AG04449 (cell line): ENCODE measurements at regions not wholly inside any gene's neighbourhood (a gene's known extent, or its start where the extent isn't known, plus 50 kb on each side); places are given as distances from the start of the nearest gene placed in this dataset.

Source experiments
- CTCF ChIA-PET: fragments of 350-600 bp; formaldehyde crosslinking; extraction: SDS; loops from one replicate; lab custom pipeline; 2021; ENCODE audit warnings: antibody characterized with exemption; lab: Yijun Ruan, JAX
- POLR2A ChIA-PET: fragments of 400-600, 350-600 bp; formaldehyde crosslinking; extraction: SDS; loops from one replicate; lab custom pipeline; 2020; ENCODE audit warnings: antibody characterized with exemption, inconsistent platforms; lab: Yijun Ruan, JAX
- DNase-seq: peaks from one replicate; pipeline ENCODE4 v3.0.0-alpha.2; 2010; ENCODE audit warnings: low read depth, low spot score
- H3K4me3 ChIP-seq: 2 replicates; pipeline ENCODE4 v1.5.1; 2011; ENCODE audit warnings: low read depth, mild to moderate bottlenecking, control low read depth, low read length
- CTCF ChIP-seq: IDR thresholded peaks from one replicate; pipeline ENCODE4 v1.5.1; 2011; ENCODE audit warnings: mild to moderate bottlenecking, moderate library complexity, low read length, control low read depth, inconsistent platforms; ENCODE audit not compliant: insufficient read depth; ENCODE audit errors: missing control alignments

GRCh38 chr12:69106482-69107118 lies 132.8 kb upstream of the CPSF6 start:
- ChIA-PET CTCF (interaction anchor here (0.6 kb wide), 1 partner anchor 790 kb away, joined by 3 read pairs; no protein-coding TSS in a partner anchor), POLR2A (no interaction called here)
- TF ChIP-seq CTCF: no peak
- no peak for DNase-seq
- no peak overlapping the region for H3K4me3 ChIP-seq

- ChIA-PET CTCF (interaction anchor here (0.9 to 1.2 kb wide), 2 partner anchors 24 to 38 kb away, joined by 3 read pairs; no protein-coding TSS in a partner anchor), POLR2A (no interaction called here)
- TF ChIP-seq CTCF: no peak
- no peak for DNase-seq
- no peak overlapping the region for H3K4me3 ChIP-seq
These were observed 131.8 kb upstream of the CPSF6 start for GRCh38 chr12:69107541-69107940.

- no peak for DNase-seq
- CTCF ChIA-PET: interaction anchor here (0.9 to 1.2 kb wide), 2 partner anchors 25 to 38 kb away, joined by 3 read pairs; no protein-coding TSS in a partner anchor
- H3K4me3 ChIP-seq: no peak overlapping the region
- TF ChIP-seq CTCF: no peak
- POLR2A ChIA-PET: no interaction called here
These were observed 131.3 kb upstream of the CPSF6 start for GRCh38 chr12:69108037-69108436.

GRCh38 chr12:69112616-69113015 lies 126.8 kb upstream of the CPSF6 start:
- H3K4me3 ChIP-seq: no peak overlapping the region
- ChIA-PET CTCF (interaction anchor here (0.6 kb wide), 1 partner anchor 1494 kb away, joined by 3 read pairs; no protein-coding TSS in a partner anchor), POLR2A (no interaction called here)
- TF ChIP-seq CTCF: no peak
- no peak for DNase-seq

- TF ChIP-seq CTCF: no peak
- ChIA-PET POLR2A (no interaction called here), CTCF (no interaction called here)
- H3K4me3 ChIP-seq: no peak overlapping the region
- no peak for DNase-seq
These were observed 124.3 kb upstream of the CPSF6 start for GRCh38 chr12:69115099-69115498.

GRCh38 chr12:69115951-69116350 lies 123.4 kb upstream of the CPSF6 start:
- no peak overlapping the region for H3K4me3 ChIP-seq
- DNase-seq: no peak
- CTCF ChIA-PET: no interaction called here
- TF ChIP-seq CTCF: no peak
- POLR2A ChIA-PET: no interaction called here
